Iris pigment epithelial cell (primary cell): ENCODE measurements at regions not wholly inside any gene's neighbourhood (a gene's known extent, or its start where the extent isn't known, plus 50 kb on each side); places are given as distances from the start of the nearest gene placed in this dataset.
A peak's percentile ranks its signal among the peaks of the same experiment; 100 is the strongest.

Source experiments
- DNase-seq: peaks from one replicate; pipeline ENCODE4 v3.0.0-alpha.2; 2011; ENCODE audit warnings: low read depth

GRCh38 chr1:63122079-63122478 lies 200.3 kb upstream of the FOXD3 start:
- DNase-seq = no peak

- peak; percentile 90 for DNase-seq
Measured at GRCh38 chr1:63124666-63125191, 197.6 kb upstream of the FOXD3 start.

- DNase-seq = no peak
Measured at GRCh38 chr1:63126104-63126503, 196.3 kb upstream of the FOXD3 start.

GRCh38 chr1:63127376-63127775 lies 195.0 kb upstream of the FOXD3 start:
- peak; percentile 47 for DNase-seq

- DNase-seq = no peak
Measured at GRCh38 chr1:63128556-63128955, 193.8 kb upstream of the FOXD3 start.

GRCh38 chr1:63129184-63129583 lies 193.2 kb upstream of the FOXD3 start:
- DNase-seq = no peak

GRCh38 chr1:63129855-63130254 lies 192.5 kb upstream of the FOXD3 start:
- no peak for DNase-seq

- DNase-seq = no peak
Measured at GRCh38 chr1:63134501-63135173, 187.7 kb upstream of the FOXD3 start.

- DNase-seq = no peak
Measured at GRCh38 chr1:63135174-63135512, 187.2 kb upstream of the FOXD3 start.

- no peak for DNase-seq
Measured at GRCh38 chr1:63135801-63136200, 186.6 kb upstream of the FOXD3 start.

- DNase-seq = no peak
Measured at GRCh38 chr1:63142001-63142400, 180.4 kb upstream of the FOXD3 start.

- peak; percentile 14 for DNase-seq
Measured at GRCh38 chr1:63143482-63143881, 178.9 kb upstream of the FOXD3 start.

GRCh38 chr1:63147783-63148182 lies 174.6 kb upstream of the FOXD3 start:
- DNase-seq = no peak

GRCh38 chr1:63148825-63149645 lies 173.3 kb upstream of the FOXD3 start:
- peak; percentile 47 for DNase-seq

GRCh38 chr1:63152572-63152971 lies 169.8 kb upstream of the FOXD3 start:
- DNase-seq = no peak

- DNase-seq = no peak
Measured at GRCh38 chr1:63155437-63155836, 166.9 kb upstream of the FOXD3 start.

GRCh38 chr1:63157085-63157484 lies 165.3 kb upstream of the FOXD3 start:
- no peak for DNase-seq

GRCh38 chr1:63169057-63169456 lies 153.3 kb upstream of the FOXD3 start:
- DNase-seq = no peak

GRCh38 chr1:63173161-63173560 lies 149.2 kb upstream of the FOXD3 start:
- DNase-seq = no peak

- no peak for DNase-seq
Measured at GRCh38 chr1:63189677-63190076, 132.7 kb upstream of the FOXD3 start.

- no peak for DNase-seq
Measured at GRCh38 chr1:63190171-63190570, 132.2 kb upstream of the FOXD3 start.

GRCh38 chr1:63198871-63199394 lies 123.4 kb upstream of the FOXD3 start:
- no peak for DNase-seq

GRCh38 chr1:63199706-63200335 lies 122.5 kb upstream of the FOXD3 start:
- DNase-seq = no peak
